Activated naive CD4-positive, alpha-beta T cell treated with anti-CD3 and anti-CD28 coated beads for 36 hours (primary cell): ENCODE measurements at regions not wholly inside any gene's neighbourhood (a gene's known extent, or its start where the extent isn't known, plus 50 kb on each side); places are given as distances from the start of the nearest gene placed in this dataset.

Source experiments
- CTCF ChIA-PET: fragments of 350-600 bp; sonication (Branson Sonifier 250); formaldehyde crosslinking; loops from one replicate; lab custom pipeline; 2021; ENCODE audit warnings: antibody characterized with exemption; lab: Charles Lee
- DNase-seq: peaks from one replicate; pipeline ENCODE4 v3.0.0-alpha.2; 2020
- H3K27ac Mint-ChIP-seq: one replicate; pipeline ENCODE4 v1.8.0; 2021; ENCODE audit warnings: mild to moderate bottlenecking, mixed read lengths
- H3K27me3 Mint-ChIP-seq: one replicate; pipeline ENCODE4 v1.8.0; 2021; ENCODE audit warnings: low read depth, mixed read lengths
- H3K36me3 Mint-ChIP-seq: one replicate; pipeline ENCODE4 v1.8.0; 2021; ENCODE audit warnings: low read depth, mixed read lengths
- H3K4me1 Mint-ChIP-seq: one replicate; pipeline ENCODE4 v1.8.0; 2021; ENCODE audit warnings: low read depth, mixed read lengths
- H3K4me3 Mint-ChIP-seq: one replicate; pipeline ENCODE4 v1.8.0; 2021; ENCODE audit warnings: mild to moderate bottlenecking, moderate library complexity, mixed read lengths
- H3K9me3 Mint-ChIP-seq: one replicate; pipeline ENCODE4 v1.8.0; 2021; ENCODE audit warnings: mixed read lengths
- intact Hi-C: fragments of 100-400 bp; cut with micrococcal nuclease; formaldehyde crosslinking; loops from one replicate; pipeline ENCODE4 v1.15.1; 2023

DNA sequence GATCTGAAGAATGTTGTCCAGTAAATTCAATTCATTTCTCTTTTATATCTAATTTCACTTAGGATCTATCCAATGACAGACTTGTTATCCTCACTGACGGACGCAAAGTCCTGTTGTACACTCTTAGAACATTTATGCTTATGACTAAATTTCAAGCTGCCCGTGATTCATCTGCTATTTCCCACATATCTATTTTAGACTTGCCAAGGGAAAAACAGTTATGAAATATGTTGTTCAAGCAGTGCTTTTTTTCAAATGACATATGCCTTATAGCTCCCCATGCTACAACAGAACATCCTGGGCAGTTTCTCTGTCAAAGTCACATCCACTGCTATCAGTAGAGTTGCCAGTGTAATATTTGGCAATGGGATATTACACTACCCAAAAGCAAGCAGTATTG is 94.2 kb upstream of the CBLN2 start:
- Mint-ChIP-seq H3K36me3 (no peaks in the 10 kb centered on the region), H3K4me1 (no peaks in the 10 kb centered on the region), H3K4me3 (no peak overlapping the region), H3K27me3 (no peaks in the 10 kb centered on the region), H3K27ac (no peak overlapping the region), H3K9me3 (no peaks in the 10 kb centered on the region)
- no peak for DNase-seq
- CTCF ChIA-PET = no interaction called here
- intact Hi-C loops = no loop called here

DNA sequence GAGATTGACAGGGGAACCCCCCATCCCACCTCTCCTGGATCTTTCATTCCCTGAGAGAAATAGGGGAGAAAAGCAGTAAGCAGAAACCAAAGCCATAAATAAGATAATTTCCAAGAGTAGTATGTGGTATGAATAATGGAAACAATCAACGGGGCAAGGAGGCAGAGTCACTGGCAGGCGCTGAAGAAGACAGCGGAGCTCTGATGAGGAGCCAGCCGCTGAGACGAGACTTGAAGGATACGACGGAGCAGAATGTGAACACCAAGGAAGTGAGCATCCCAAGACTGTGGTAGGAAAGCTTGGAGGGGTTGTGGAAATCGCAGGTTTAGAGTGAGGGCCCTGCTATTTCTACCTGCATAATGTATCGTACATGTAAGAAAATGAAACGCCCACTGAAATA is 93.6 kb upstream of the CBLN2 start:
- Mint-ChIP-seq H3K4me1 (no peaks in the 10 kb centered on the region), H3K36me3 (no peaks in the 10 kb centered on the region), H3K27ac (no peak overlapping the region), H3K4me3 (no peak overlapping the region), H3K9me3 (no peaks in the 10 kb centered on the region), H3K27me3 (no peaks in the 10 kb centered on the region)
- CTCF ChIA-PET = no interaction called here
- intact Hi-C loops = no loop called here
- no peak for DNase-seq

DNA sequence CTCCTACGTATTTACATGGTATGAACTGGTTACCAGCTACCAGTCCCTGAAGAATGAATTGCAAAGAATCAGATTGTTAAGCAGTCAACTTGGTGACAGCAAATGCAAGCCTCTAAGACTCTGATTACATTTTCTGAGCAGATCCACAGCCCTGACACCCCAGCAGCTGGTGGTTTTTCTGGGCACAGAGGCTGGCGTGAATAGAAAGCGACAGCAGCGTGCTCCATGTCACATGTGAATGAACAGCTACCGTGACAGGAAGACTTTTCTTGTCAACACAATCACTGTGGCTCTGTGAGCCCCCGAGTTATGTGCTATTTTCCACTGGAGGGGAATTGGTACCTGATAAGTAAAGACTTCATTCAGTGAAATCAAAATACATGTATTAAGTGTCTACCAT is 93.2 kb upstream of the CBLN2 start:
- Mint-ChIP-seq H3K9me3 (no peaks in the 10 kb centered on the region), H3K27ac (no peak overlapping the region), H3K4me1 (no peaks in the 10 kb centered on the region), H3K4me3 (no peak overlapping the region), H3K36me3 (no peaks in the 10 kb centered on the region), H3K27me3 (no peaks in the 10 kb centered on the region)
- intact Hi-C loops = no loop called here
- DNase-seq = no peak
- CTCF ChIA-PET = no interaction called here

DNA sequence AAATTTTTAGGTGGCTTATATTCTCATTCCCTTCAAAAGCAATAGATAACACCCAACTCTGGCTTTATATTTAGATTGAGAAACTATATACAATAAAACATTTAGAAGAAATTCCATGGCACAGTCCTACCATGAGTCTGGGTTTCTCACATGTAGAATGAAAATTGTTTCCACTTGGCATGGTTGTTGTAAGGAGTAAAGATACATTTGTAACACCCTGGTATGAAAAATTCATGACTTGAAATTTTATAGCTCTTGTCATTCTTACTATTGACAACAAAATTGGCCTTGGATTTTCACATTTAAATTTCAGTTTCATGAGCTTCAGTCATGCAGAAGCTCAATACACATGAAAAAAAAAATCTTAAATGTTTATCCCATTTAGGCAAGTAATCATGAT is 92.5 kb upstream of the CBLN2 start:
- intact Hi-C loops = no loop called here
- CTCF ChIA-PET = no interaction called here
- H3K27ac Mint-ChIP-seq = no peak overlapping the region
- no peaks in the 10 kb centered on the region for H3K9me3 Mint-ChIP-seq
- no peaks in the 10 kb centered on the region for H3K36me3 Mint-ChIP-seq
- no peaks in the 10 kb centered on the region for H3K27me3 Mint-ChIP-seq
- H3K4me1 Mint-ChIP-seq = no peaks in the 10 kb centered on the region
- no peak for DNase-seq
- H3K4me3 Mint-ChIP-seq = no peak overlapping the region

DNA sequence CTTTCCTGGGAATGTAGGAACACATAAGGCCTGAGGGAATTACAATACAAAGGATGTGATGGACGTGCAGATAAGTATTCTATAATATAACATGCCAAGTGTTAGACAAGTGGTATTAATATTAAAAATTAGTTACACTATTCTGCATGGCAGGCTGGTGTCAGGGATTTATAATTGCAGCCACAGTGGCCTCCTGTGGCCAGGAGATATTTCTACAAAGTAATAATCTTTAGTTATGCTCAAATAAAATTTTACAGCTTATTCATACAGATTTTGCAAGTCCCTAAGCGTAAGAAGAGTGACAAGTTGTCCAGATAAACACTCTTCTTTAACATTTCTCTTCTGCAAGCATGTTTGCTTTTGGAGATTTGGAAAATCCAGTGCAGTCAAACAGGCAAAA is 90.4 kb upstream of the CBLN2 start:
- no peak for DNase-seq
- Mint-ChIP-seq H3K9me3 (no peaks in the 10 kb centered on the region), H3K4me1 (no peaks in the 10 kb centered on the region), H3K27me3 (no peaks in the 10 kb centered on the region), H3K27ac (no peak overlapping the region), H3K4me3 (no peak overlapping the region), H3K36me3 (no peaks in the 10 kb centered on the region)
- CTCF ChIA-PET = no interaction called here
- intact Hi-C loops = no loop called here

DNA sequence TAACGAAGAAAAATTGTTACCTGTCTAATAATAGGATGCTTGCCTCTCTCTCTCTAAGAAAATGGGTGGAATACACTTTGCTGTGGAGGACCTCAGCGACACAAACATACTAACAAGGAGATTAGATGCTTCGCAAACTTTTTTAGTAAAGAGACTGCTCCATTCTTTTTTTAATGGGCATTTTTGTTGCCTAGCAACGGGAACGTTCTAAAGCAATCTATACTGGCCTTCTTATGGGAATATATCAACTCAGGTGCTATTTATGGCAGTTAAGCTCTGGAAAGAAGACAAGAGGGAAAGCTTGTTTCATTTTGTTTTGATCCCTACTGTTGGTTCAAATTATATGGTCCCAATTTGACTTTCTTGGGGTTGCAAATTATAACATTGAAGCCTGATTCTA is 86.8 kb upstream of the CBLN2 start:
- Mint-ChIP-seq H3K9me3 (no peaks in the 10 kb centered on the region), H3K4me1 (no peaks in the 10 kb centered on the region), H3K36me3 (no peaks in the 10 kb centered on the region), H3K27me3 (no peaks in the 10 kb centered on the region), H3K4me3 (no peak overlapping the region), H3K27ac (no peak overlapping the region)
- intact Hi-C loops = no loop called here
- CTCF ChIA-PET = no interaction called here
- no peak for DNase-seq

DNA sequence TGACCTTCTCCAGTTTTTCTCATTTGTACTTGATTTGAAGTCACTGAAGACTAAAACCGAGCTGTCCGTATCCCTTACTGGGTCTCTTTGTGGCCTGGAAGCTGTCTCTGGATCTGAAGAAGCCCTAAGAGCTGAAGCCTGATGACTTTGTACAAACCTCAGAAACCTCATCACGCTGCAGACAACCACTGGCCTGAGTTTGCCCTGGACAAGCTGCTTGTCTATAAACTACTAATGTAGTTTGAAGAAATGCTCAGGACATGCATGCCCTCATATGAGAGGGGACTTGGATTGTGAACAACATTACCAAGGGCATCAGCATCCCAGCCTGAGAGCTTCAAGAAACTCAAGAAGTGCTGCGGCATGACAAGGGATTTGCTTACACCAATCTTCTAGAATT is 79.3 kb upstream of the CBLN2 start:
- Mint-ChIP-seq H3K4me3 (no peak overlapping the region), H3K27me3 (no peaks in the 10 kb centered on the region), H3K36me3 (no peaks in the 10 kb centered on the region), H3K27ac (no peak overlapping the region), H3K9me3 (no peaks in the 10 kb centered on the region), H3K4me1 (no peaks in the 10 kb centered on the region)
- intact Hi-C loops = no loop called here
- DNase-seq = no peak
- CTCF ChIA-PET = no interaction called here

DNA sequence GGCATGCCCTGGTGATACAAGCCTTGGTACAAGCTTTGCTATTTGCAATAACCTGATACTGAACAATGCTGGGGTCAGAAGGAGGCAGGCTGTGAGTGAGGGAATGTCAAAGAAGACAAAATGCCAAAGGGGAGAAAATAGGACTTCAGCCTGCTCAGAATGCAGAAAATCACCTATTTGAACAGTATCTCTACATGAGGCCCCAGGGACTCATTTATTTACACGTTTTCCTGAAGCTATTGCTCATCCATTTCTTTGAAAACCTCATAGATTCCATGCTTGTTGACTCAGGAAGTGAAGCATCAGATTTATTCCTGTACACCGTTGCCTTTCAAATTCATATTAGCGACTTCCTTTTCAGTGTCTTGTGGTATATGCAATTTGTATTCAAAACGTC is 69.4 kb upstream of the CBLN2 start:
- no peaks in the 10 kb centered on the region for H3K4me1 Mint-ChIP-seq
- H3K4me3 Mint-ChIP-seq = no peak overlapping the region
- CTCF ChIA-PET = no interaction called here
- no peaks in the 10 kb centered on the region for H3K27me3 Mint-ChIP-seq
- no peak overlapping the region for H3K27ac Mint-ChIP-seq
- H3K9me3 Mint-ChIP-seq = no peaks in the 10 kb centered on the region
- intact Hi-C loops = no loop called here
- DNase-seq = no peak
- H3K36me3 Mint-ChIP-seq = no peaks in the 10 kb centered on the region

DNA sequence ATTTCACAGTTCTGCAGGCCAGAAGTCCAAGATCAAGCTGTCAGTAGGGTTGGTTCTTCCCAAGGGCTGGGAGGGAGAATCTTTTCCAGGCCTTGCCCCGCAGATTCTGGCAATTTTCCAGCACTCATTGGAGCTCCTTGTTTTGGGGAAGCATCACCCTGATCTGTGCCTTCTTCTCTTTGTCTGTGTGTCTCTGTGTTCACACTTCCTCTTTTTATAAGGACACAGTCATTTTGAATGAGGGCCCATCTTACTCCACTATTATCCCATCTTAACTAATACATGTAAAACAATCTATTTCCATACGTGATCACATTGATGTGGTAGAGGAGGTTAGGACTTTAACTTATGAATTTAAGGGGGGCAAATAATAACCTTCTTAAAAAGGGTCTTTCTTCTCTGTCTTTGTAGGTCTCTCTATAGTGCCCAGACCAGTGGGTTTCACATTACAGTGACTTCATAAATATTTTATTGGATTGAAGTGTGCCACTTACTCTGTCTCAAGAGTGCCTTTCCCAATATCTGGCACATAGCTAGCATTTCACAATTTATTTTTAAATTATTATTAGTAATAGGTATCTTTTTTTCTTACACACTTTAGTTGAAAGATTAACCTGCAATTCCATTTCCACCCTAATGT is 68.9 kb upstream of the CBLN2 start:
- H3K4me3 Mint-ChIP-seq = no peak overlapping the region
- no peaks in the 10 kb centered on the region for H3K9me3 Mint-ChIP-seq
- intact Hi-C loops = no loop called here
- H3K27me3 Mint-ChIP-seq = no peaks in the 10 kb centered on the region
- H3K4me1 Mint-ChIP-seq = no peaks in the 10 kb centered on the region
- H3K27ac Mint-ChIP-seq = no peak overlapping the region
- no peaks in the 10 kb centered on the region for H3K36me3 Mint-ChIP-seq
- no peak for DNase-seq
- CTCF ChIA-PET = no interaction called here

DNA sequence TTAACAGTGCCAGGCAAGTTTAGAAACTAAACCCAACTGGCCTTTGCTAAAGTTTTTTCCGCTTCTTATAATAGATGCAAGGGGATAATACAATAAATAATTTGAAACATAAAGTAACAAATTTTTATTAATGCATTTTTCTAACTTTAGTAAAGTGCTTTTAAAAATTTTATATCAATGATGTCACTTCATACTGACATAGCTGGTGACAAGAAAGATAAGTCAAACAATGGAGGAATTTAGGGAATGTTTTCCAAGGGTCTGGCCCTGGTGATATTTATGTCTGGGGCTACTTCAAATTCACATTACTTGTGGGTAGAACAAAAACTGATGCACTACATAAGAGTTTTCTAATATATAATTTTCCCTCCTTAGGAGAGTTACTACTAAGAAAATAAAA is 61.2 kb upstream of the CBLN2 start:
- intact Hi-C loops = no loop called here
- H3K36me3 Mint-ChIP-seq = no peaks in the 10 kb centered on the region
- H3K4me3 Mint-ChIP-seq = no peak overlapping the region
- no peak overlapping the region for H3K27ac Mint-ChIP-seq
- H3K27me3 Mint-ChIP-seq = no peaks in the 10 kb centered on the region
- CTCF ChIA-PET = no interaction called here
- peaks cover 2% of the 10 kb centered on the region for H3K9me3 Mint-ChIP-seq
- no peaks in the 10 kb centered on the region for H3K4me1 Mint-ChIP-seq
- DNase-seq = no peak

DNA sequence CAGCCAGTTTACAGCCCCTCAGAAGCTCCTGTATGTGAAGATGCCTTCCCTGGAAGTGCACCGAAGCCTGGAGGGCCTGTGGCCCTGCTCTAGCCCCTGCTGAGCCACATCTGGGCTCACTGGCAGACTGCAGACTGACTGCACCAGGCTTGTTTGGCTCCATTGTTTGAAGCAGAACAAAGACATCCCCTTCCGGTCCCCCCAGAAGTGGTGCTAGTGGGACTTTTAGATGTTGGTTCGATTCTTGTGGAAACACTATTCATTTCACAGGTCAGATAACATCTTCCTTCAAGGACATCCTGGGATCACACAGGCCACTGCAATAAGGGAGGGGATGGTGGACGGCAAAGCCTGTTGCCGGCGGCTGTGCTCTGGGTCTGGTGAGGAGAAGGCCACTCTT is 57.8 kb upstream of the CBLN2 start:
- intact Hi-C loops = no loop called here

DNA sequence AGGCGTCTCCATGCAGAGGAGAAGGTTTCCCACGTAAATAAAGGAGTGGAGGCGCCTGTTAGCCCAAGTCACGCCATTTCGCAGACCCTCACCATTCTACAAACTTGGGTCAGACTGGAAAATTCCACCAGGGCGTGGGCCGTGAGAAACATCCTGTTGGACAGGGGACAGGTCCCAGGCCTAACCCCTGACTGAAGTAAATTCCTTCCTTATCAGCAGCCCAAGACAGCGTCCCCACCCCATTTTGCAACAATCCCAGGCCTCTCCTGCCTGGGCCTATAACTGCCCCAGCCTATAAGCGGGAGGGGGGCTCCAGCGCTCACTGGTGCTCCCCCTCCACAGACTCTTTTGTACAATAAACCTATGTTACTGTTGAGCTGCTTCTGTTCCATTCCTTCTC is 57.3 kb upstream of the CBLN2 start:
- Mint-ChIP-seq H3K27me3 (no peaks in the 10 kb centered on the region), H3K27ac (no peak overlapping the region), H3K9me3 (no peaks in the 10 kb centered on the region), H3K36me3 (no peaks in the 10 kb centered on the region), H3K4me3 (no peak overlapping the region), H3K4me1 (no peaks in the 10 kb centered on the region)
- no peak for DNase-seq
- intact Hi-C loops = no loop called here
- CTCF ChIA-PET = no interaction called here

More for the DNA sequence above, 57.8 kb upstream of the CBLN2 start:
- H3K4me1 Mint-ChIP-seq = no peaks in the 10 kb centered on the region
- H3K9me3 Mint-ChIP-seq = no peaks in the 10 kb centered on the region
- no peak overlapping the region for H3K4me3 Mint-ChIP-seq
- no peak overlapping the region for H3K27ac Mint-ChIP-seq
- no peak for DNase-seq
- H3K27me3 Mint-ChIP-seq = no peaks in the 10 kb centered on the region
- H3K36me3 Mint-ChIP-seq = no peaks in the 10 kb centered on the region
- CTCF ChIA-PET = no interaction called here
